GM18870 (cell line): ENCODE measurements at regions not wholly inside any gene's neighbourhood (a gene's known extent, or its start where the extent isn't known, plus 50 kb on each side); places are given as distances from the start of the nearest gene placed in this dataset.

Experiments
- ATAC-seq: cut with Tn5 transposase; IDR thresholded peaks from one replicate; pipeline ENCODE4 v1.9.1; 2021; ENCODE audit warnings: moderate library complexity; ENCODE audit not compliant: unreplicated experiment

GRCh38 chr20:40591536-40591935 is 97.5 kb downstream of the MAFB start:
- ATAC-seq = no peak

DNA sequence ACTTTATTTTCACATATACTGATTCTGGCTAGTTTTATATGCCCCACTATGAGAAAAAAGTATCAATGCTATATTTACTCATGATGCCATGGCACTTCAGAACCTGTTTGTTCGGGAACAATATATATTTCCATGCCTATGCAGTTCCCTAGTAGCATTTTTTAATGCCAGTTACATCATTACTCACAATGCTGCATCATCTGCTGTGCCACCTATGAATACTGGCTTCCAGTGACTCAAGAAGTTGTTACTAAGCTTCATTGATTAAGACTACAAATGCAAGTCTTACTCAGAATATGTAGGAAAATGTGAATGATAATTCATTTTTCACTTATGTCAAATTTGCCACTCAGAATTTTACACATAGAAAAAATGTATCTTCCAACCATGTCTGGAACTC is 97.9 kb downstream of the MAFB start:
- no peak for ATAC-seq

GRCh38 chr20:40589581-40589980 is 99.5 kb downstream of the MAFB start:
- no peak for ATAC-seq

- no peak for ATAC-seq
Observed at GRCh38 chr20:40588891-40589290, 100.1 kb downstream of the MAFB start.

- ATAC-seq = no peak
Observed at GRCh38 chr20:40587038-40587437, 102.0 kb downstream of the MAFB start.

GRCh38 chr20:40584130-40584809 is 104.8 kb downstream of the MAFB start:
- ATAC-seq = no peak

DNA sequence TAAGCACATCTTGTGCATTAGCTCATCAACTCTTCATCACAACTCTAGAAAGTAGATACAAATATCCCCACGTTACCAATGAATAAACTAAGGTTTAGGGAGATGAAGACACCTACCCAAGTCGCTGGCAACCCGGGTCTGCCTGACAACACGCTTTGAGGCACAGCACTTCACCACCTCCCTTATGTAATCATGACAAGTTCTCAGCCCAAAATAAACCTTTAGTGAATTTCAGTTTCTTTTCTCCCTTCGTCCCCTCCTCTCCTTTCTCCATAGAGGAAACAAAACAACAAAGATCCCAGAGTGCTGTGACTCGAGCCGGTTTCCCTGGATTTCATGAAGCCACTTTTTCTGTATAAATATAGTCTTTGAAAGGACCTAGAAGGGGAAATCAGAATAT is 105.4 kb downstream of the MAFB start:
- ATAC-seq = no peak

DNA sequence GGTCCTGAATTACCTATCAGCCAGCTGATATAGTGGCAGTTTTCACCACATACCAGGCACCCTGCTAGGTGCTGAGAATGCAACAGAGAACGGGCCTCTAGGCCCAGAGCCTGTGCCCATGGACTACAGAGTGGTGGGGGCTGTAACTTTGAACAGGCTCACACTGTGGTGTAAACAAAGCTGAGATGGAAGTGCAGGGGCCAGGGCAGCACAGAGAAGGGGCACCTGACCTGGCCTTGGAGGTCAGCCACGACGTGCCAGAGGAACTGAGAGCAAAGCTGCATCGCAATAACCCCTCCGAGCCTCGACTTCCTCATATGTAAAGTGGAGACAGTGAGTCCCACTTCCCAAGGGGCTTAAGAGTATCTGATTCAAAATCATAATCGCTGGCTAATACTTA is 105.8 kb downstream of the MAFB start:
- no peak for ATAC-seq

GRCh38 chr20:40582531-40582930 is 106.5 kb downstream of the MAFB start:
- ATAC-seq = no peak

GRCh38 chr20:40579701-40580100 is 109.3 kb downstream of the MAFB start:
- ATAC-seq = no peak

- no peak for ATAC-seq
Observed at GRCh38 chr20:40578961-40579360, 110.1 kb downstream of the MAFB start.

DNA sequence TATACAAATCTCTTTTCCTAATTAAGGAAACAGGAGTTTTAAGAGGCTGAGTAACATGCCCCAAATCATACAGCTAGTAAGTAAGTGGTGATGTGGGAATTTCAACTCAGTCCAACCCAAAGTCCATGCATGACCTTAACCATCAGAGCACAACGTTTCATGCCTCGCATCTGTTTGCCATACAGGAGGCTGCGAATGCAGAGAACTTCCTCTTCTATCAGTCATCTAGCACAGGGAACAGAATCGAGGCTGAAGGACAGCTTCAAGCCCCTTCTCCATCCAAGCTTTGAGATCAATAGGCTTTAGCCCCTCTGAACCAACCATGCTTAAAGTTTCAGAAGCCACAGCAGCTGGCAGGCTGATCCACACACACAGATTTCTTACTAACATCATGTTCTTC is 113.2 kb downstream of the MAFB start:
- ATAC-seq = no peak

- no peak for ATAC-seq
Observed at GRCh38 chr20:40572251-40572650, 116.8 kb downstream of the MAFB start.

GRCh38 chr20:40571639-40572038 is 117.4 kb downstream of the MAFB start:
- no peak for ATAC-seq

DNA sequence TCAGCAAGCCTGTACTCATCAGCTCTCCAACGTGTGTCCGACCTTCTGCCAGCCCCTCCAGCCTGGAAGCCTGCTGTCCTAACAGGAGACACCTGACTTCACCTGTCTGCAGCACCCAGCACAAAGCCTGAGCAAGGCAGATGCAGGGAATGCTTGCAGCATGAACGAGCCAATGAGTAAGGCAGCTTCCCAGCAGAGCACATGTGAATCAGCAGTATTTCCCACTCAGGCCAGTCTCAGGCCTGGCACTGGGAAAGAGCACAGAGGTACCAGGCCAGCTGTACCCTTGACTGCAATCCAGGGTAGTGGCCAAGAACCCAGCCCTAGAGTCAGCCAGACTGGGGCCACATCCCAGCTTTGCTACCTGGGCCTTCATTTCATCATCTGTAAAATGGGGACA is 120.8 kb downstream of the MAFB start:
- ATAC-seq = no peak

GRCh38 chr20:40565682-40566040 is 123.4 kb downstream of the MAFB start:
- no peak for ATAC-seq

DNA sequence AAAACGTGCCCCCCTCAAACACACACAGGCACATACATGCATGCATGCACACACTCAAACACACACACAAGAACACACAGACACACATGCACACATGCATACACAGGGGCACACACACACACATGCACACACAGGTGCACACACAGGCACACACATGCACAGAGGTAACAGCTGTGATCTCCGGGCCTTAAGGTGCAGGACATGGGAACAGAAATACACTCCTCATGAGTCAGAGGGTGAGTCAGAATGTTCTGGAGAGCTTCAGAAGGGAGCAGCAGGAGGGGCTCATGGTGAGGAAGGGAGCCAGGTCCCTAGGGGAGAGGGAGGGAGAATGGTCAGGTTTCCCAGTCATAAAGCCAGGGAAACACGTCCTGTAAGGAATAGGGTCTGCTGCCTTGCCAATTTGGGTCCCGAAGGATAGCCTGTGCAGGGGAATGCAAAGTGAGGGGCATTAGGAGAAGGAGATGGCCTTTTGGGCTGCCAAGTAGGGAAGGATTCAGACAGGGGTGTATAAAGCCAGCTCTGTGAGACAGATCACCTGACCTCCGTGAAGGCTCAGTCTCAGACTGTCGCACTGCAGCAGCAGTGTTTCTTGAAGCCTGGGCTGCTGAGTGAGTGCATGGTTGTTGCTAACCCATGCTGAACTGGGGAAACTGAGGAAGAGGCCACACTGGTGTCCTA is 123.9 kb downstream of the MAFB start:
- no peak for ATAC-seq

DNA sequence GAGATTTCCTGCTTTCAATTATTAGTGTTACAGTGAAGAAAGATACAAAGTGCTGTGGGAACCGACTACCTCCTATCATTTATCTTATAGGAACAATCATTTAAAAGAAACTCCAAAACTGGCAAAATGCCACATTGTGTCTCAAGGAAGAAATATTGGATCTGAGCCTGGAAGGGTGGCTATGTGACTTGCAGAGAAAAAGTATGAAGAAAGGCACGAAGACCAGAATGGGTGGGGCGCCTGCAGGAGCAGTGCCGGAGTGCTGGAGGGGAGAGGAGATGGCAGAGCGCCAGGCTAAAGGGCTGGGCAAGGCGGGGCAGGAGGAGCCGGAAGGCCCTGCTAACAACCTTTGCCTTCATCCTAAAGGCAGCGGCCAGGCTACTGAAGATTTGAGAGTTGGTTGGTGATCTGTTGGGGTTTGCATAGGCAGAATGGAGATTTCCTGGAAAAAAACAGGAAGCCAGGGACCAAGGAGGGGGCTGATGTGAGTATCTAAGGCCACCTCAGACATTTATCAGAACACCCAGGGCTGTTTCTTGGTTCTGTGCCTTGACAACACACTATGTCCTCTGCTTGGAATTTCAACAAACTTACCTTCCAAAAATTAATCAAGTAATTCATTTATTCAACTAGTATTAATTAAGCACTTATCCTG is 125.6 kb downstream of the MAFB start:
- no peak for ATAC-seq

DNA sequence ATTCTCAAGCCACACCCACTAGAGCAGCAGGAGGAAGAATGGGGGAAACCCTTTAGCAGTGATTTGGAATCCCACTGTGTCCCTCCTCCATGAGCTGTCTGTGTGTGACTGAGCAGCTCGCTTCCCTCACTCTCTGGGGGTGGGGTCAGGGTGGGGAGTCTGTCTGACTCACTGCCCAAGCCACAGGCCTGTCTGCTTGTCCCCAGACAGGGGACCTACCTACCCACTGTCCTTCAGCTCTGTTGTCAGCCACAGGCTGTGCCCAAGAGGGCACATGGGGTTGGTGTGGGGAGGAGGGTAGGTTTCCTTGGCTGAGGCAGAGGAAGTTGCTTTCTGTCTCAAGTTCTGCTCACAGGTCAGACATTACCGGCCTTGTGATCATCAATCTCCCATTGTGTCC is 127.0 kb downstream of the MAFB start:
- ATAC-seq = no peak

DNA sequence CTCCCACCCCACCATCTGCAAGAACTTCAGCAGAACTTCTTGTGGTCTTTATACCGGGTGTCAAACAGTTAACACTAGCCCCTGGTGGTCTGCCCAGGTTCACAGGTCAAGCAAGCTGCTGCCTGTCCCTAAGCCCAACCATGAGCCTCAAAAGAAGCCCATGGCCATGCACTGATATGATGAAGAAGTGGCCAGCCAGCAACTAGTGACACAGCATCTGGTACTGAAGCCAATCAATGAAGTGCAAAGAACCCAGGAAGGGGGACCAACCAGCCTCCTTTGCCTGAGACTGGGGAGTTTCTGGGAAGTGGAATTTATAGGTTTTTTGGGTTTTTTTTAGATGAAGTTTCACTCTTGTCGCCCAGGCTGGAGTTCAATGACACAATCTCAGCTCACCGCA is 127.8 kb downstream of the MAFB start:
- ATAC-seq = no peak

- ATAC-seq = no peak
Observed at GRCh38 chr20:40558212-40558611, 130.8 kb downstream of the MAFB start.

- no peak for ATAC-seq
Observed at GRCh38 chr20:40551125-40551530, 137.9 kb downstream of the MAFB start.
